ENCODE measurements at regions not wholly inside any gene's neighbourhood (a gene's known extent, or its start where the extent isn't known, plus 50 kb on each side); places are given as distances from the start of the nearest gene placed in this dataset.
A peak's percentile ranks its signal among the peaks of the same experiment; 100 is the strongest.

DNA sequence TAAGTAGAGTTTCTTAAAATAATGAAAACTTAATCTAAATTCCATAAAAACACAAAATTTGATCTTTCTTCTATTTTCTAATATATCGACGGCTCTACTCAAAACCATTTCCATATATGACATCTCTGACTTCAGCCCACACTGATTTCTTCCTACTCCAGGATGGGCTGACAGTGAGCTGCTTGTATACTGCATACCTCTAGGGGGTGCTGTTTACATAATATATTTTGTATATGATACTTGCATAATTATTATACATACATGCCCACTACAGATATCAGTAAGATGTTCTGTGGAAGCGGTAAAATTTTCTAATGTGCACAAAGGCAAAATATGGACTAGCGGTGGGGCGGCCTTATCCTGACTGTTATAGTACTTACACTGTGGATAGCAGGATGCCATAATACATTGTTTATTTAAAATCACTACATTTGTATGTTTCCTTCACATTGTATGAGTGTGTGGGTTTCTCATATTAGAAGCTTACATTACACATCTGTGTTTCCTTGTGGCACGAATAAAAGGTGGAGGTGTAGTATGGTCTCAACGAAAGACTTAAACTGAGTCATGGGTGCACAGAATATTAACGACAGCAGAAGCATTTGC, 66.1 kb upstream of the NXPH2 start:
- ChIA-PET CTCF (interaction anchor here (0.7 kb wide), 1 partner anchor 19 kb away, joined by 3 read pairs; no protein-coding TSS in a partner anchor), POLR2A (no interaction called here)
- peak; percentile 85 for ATAC-seq
- intact Hi-C loops (cut with micrococcal nuclease; ENCODE audit: unreplicated experiment) = no loop called here
- H3K9me3 ChIP-seq (ENCODE audit: control insufficient read depth, insufficient read depth, low read depth, low read length) = no peaks in the 10 kb centered on the region
- H3K27me3 ChIP-seq (ENCODE audit: control insufficient read depth, insufficient read depth, low read length) = no peaks in the 10 kb centered on the region
- no TSS peak for BruUV-seq (replicated peaks)
- no peaks in the 10 kb centered on the region for H3K36me3 ChIP-seq (ENCODE audit: control insufficient read depth, insufficient read depth, low read length)
- no peaks in the 10 kb centered on the region for H3K4me1 ChIP-seq (ENCODE audit: control insufficient read depth, insufficient read depth, low read length)
- no peak for TF ChIP-seq SIN3A (IDR thresholded peaks at IDR 0.05; ENCODE audit: borderline replicate concordance, insufficient read depth, low read depth, low read length)
- TF ChIP-seq, protein P1, sequence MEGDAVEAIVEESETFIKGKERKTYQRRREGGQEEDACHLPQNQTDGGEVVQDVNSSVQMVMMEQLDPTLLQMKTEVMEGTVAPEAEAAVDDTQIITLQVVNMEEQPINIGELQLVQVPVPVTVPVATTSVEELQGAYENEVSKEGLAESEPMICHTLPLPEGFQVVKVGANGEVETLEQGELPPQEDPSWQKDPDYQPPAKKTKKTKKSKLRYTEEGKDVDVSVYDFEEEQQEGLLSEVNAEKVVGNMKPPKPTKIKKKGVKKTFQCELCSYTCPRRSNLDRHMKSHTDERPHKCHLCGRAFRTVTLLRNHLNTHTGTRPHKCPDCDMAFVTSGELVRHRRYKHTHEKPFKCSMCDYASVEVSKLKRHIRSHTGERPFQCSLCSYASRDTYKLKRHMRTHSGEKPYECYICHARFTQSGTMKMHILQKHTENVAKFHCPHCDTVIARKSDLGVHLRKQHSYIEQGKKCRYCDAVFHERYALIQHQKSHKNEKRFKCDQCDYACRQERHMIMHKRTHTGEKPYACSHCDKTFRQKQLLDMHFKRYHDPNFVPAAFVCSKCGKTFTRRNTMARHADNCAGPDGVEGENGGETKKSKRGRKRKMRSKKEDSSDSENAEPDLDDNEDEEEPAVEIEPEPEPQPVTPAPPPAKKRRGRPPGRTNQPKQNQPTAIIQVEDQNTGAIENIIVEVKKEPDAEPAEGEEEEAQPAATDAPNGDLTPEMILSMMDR (IDR thresholded peaks at IDR 0.05) = peak; percentile 76; the same call in 1 of the 2 replicates
- TF ChIP-seq, protein P2, sequence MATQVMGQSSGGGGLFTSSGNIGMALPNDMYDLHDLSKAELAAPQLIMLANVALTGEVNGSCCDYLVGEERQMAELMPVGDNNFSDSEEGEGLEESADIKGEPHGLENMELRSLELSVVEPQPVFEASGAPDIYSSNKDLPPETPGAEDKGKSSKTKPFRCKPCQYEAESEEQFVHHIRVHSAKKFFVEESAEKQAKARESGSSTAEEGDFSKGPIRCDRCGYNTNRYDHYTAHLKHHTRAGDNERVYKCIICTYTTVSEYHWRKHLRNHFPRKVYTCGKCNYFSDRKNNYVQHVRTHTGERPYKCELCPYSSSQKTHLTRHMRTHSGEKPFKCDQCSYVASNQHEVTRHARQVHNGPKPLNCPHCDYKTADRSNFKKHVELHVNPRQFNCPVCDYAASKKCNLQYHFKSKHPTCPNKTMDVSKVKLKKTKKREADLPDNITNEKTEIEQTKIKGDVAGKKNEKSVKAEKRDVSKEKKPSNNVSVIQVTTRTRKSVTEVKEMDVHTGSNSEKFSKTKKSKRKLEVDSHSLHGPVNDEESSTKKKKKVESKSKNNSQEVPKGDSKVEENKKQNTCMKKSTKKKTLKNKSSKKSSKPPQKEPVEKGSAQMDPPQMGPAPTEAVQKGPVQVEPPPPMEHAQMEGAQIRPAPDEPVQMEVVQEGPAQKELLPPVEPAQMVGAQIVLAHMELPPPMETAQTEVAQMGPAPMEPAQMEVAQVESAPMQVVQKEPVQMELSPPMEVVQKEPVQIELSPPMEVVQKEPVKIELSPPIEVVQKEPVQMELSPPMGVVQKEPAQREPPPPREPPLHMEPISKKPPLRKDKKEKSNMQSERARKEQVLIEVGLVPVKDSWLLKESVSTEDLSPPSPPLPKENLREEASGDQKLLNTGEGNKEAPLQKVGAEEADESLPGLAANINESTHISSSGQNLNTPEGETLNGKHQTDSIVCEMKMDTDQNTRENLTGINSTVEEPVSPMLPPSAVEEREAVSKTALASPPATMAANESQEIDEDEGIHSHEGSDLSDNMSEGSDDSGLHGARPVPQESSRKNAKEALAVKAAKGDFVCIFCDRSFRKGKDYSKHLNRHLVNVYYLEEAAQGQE (IDR thresholded peaks at IDR 0.05; ENCODE audit: insufficient read depth in 1 of 2, low read depth in 2 of 2, low read length in 1 of 2) = no peak
- TF ChIP-seq TCF7L2 (IDR thresholded peaks at IDR 0.05; ENCODE audit: low read depth, low read length) = no peak
- no peak for TF ChIP-seq POLR2AphosphoS5 (IDR thresholded peaks at IDR 0.05; ENCODE audit: low read depth, low read length)
- no peak overlapping the region for H3K4me3 ChIP-seq (ENCODE audit: low read depth in 2 of 2, low read length in 2 of 2)
- H3K27ac ChIP-seq (ENCODE audit: low read length) = no peak overlapping the region
- DNase-seq (ENCODE audit: low read depth, low spot score) = no peak
- in situ Hi-C loops (cut with HindIII; ENCODE audit: low pct_unique_long_range_greater_than_20kb, low sequenced_read_pairs) = no loop called here

DNA sequence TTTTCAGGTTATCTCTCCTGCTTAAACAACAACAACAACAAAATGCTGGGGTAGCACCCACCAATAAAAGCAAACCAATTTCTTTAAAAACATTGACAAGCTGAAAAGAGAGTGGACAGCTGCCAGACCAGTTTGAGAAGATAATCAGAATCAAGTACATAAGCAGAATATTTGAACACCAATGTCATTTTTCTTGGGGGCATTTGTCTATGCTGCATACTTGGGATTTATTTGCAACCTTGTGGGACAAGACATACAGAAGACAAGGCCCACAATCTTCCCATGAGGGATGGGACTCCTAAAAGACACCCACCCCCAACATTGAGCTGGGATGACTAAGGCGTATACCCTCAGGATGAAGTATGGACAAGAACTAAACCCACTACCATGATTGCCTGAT, 62.2 kb upstream of the NXPH2 start:
- ATAC-seq = no peak
- POLR2A ChIA-PET = no interaction called here
- Histone ChIP-seq H3K27ac (ENCODE audit: low read length) (no peak overlapping the region), H3K4me1 (ENCODE audit: control insufficient read depth, insufficient read depth, low read length) (no peaks in the 10 kb centered on the region), H3K36me3 (ENCODE audit: control insufficient read depth, insufficient read depth, low read length) (no peaks in the 10 kb centered on the region), H3K9me3 (ENCODE audit: control insufficient read depth, insufficient read depth, low read depth, low read length) (no peaks in the 10 kb centered on the region), H3K4me3 (ENCODE audit: low read depth in 2 of 2, low read length in 2 of 2) (no peak overlapping the region), H3K27me3 (ENCODE audit: control insufficient read depth, insufficient read depth, low read length) (no peaks in the 10 kb centered on the region)
- in situ Hi-C loops (cut with HindIII; ENCODE audit: low pct_unique_long_range_greater_than_20kb, low sequenced_read_pairs) (no loop called here), intact Hi-C loops (cut with micrococcal nuclease; ENCODE audit: unreplicated experiment) (no loop called here)
- no TSS peak for BruUV-seq (replicated peaks)
- TF ChIP-seq, protein P1 (IDR thresholded peaks at IDR 0.05) = no peak
- TF ChIP-seq, protein P2 (IDR thresholded peaks at IDR 0.05; ENCODE audit: insufficient read depth in 1 of 2, low read depth in 2 of 2, low read length in 1 of 2) = no peak
- TF ChIP-seq SIN3A (IDR thresholded peaks at IDR 0.05; ENCODE audit: borderline replicate concordance, insufficient read depth, low read depth, low read length) (no peak), TCF7L2 (IDR thresholded peaks at IDR 0.05; ENCODE audit: low read depth, low read length) (no peak), POLR2AphosphoS5 (IDR thresholded peaks at IDR 0.05; ENCODE audit: low read depth, low read length) (no peak)
- CTCF ChIA-PET = no interaction called here
- DNase-seq (ENCODE audit: low read depth, low spot score) = no peak
